ENCODE measurements at regions not wholly inside any gene's neighbourhood (a gene's known extent, or its start where the extent isn't known, plus 50 kb on each side); places are given as distances from the start of the nearest gene placed in this dataset.

DNA sequence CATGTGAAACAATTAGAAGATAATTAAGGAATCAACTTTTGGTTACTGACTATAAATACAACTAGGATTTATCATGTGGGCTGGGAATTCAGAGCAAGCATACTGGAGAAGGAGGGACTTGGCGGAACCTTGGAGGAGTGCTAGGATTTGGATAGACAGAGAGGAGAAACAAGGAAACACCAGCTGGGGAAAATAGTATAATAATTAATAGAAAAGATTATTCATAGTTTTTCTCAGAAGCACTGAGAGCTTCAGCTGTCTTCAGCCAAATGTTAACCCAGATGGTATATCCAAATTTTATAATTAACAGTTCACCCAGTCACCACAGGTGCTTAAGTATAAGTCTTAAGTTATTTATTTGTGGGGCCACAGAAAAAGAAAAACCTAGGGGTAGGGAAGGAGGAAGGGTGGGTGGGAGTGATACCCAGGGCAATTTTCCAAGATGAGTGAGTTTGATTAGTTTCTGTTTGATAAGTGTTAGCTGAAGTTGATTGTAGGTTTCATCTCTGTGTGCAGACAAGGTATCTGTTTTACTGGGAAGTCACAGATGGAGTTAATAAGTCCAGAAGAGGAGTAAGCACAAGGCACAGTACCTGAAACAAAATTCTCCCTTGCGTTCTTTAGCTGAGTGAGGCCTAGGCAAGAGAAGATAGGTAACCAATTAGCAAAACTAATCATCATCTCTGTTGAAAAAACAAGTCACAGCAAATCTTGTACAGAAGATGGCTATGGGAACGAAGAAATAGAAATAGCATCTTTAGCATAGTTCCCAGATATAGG is 175.5 kb downstream of the TFAP2B start:
- H3K9me3 Mint-ChIP-seq (ENCODE audit: insufficient read depth) = no peaks in the 10 kb centered on the region
- H3K27ac ChIP-seq (ENCODE audit: low read length in 2 of 2) = no peak overlapping the region
- no peak overlapping the region for H3K4me3 ChIP-seq (ENCODE audit: control extremely low read depth in 1 of 5, extremely low read depth in 1 of 5, insufficient read depth in 1 of 5, low read depth in 2 of 5, low read length in 4 of 5)
- ChIA-PET CTCF (no interaction called here), POLR2A (no interaction called here)
- no peaks in the 10 kb centered on the region for H4K20me1 ChIP-seq (ENCODE audit: control insufficient read depth, insufficient read depth, low read length, poor library complexity, severe bottlenecking)
- DNase-seq (no peak), ATAC-seq (ENCODE audit: low read depth) (no peak)
- no peak for TF ChIP-seq EZH2 (IDR thresholded peaks at IDR 0.05; ENCODE audit: borderline replicate concordance, insufficient read depth, low read depth, low read length, poor library complexity, severe bottlenecking)
- TF ChIP-seq, protein P1, sequence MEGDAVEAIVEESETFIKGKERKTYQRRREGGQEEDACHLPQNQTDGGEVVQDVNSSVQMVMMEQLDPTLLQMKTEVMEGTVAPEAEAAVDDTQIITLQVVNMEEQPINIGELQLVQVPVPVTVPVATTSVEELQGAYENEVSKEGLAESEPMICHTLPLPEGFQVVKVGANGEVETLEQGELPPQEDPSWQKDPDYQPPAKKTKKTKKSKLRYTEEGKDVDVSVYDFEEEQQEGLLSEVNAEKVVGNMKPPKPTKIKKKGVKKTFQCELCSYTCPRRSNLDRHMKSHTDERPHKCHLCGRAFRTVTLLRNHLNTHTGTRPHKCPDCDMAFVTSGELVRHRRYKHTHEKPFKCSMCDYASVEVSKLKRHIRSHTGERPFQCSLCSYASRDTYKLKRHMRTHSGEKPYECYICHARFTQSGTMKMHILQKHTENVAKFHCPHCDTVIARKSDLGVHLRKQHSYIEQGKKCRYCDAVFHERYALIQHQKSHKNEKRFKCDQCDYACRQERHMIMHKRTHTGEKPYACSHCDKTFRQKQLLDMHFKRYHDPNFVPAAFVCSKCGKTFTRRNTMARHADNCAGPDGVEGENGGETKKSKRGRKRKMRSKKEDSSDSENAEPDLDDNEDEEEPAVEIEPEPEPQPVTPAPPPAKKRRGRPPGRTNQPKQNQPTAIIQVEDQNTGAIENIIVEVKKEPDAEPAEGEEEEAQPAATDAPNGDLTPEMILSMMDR (IDR thresholded peaks at IDR 0.05) = no peak
- no peak overlapping the region for H3K27ac Mint-ChIP-seq
- no peaks in the 10 kb centered on the region for H3K27me3 Mint-ChIP-seq
- intact Hi-C loops (cut with micrococcal nuclease) = no loop called here
- H3K9ac ChIP-seq (ENCODE audit: low read length) = no peak overlapping the region
- H3K36me3 ChIP-seq (replicated peaks in 1 of 2; ENCODE audit: control extremely low read depth in 1 of 2, control insufficient read depth in 1 of 2, extremely low read depth in 1 of 2, insufficient read depth in 2 of 2, low read length in 1 of 2) = no peaks in the 10 kb centered on the region
- H3K4me3 Mint-ChIP-seq = no peak overlapping the region
- H3K79me2 ChIP-seq (ENCODE audit: control insufficient read depth, insufficient read depth, low read length) = no peaks in the 10 kb centered on the region
- WGBS (ENCODE audit: insufficient coverage) = 60% methylated on average over 1 of the region's 3 CpGs
- no peaks in the 10 kb centered on the region for H3K4me1 ChIP-seq (ENCODE audit: control insufficient read depth in 2 of 2, insufficient read depth in 2 of 2, low read length in 2 of 2)
- no peaks in the 10 kb centered on the region for H3K27me3 ChIP-seq (replicated peaks in 1 of 4; ENCODE audit: control extremely low read depth in 1 of 4, control insufficient read depth in 3 of 4, insufficient read depth in 4 of 4, low read length in 3 of 4)
- no peaks in the 10 kb centered on the region for H3K4me1 Mint-ChIP-seq
- H3K9me3 ChIP-seq (ENCODE audit: control extremely low read depth in 1 of 3, control insufficient read depth in 2 of 3, insufficient read depth in 1 of 3, low read length in 2 of 3) = peaks cover 0 to 2% (median 0%) of the 10 kb centered on the region in 3 donors
- H3K4me2 ChIP-seq (replicated peaks; ENCODE audit: low read depth, low read length, poor library complexity, severe bottlenecking) = no peak overlapping the region
- H2AFZ ChIP-seq (ENCODE audit: insufficient read depth, low read depth, low read length, poor library complexity, severe bottlenecking) = no peak overlapping the region

DNA sequence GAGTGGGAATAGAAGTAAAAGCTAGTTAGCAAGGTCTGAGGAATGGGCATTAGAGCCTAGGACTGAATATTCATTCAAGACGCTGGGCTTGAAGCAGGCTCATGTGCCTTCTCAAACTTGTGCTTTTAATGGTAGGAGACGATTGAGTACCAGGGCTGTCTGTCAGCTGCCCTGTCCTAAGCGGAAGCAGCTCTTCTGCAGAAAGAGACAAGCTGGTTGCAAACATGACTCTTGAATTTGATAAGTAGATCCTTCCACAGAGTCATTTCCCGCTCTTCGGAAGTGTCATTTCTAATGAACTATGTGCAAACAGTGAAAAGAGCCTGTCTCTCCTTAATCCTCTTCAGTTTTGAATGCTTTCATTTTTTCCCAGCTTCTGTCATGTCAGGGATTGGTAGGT is 176.4 kb downstream of the TFAP2B start:
- H2AFZ ChIP-seq (ENCODE audit: insufficient read depth, low read depth, low read length, poor library complexity, severe bottlenecking) = no peak overlapping the region
- CTCF ChIA-PET = no interaction called here
- intact Hi-C loops (cut with micrococcal nuclease) = no loop called here
- H3K27ac ChIP-seq (ENCODE audit: low read length in 2 of 2) = no peak overlapping the region
- Mint-ChIP-seq H3K9me3 (ENCODE audit: insufficient read depth) (no peaks in the 10 kb centered on the region), H3K4me1 (no peaks in the 10 kb centered on the region), H3K27me3 (no peaks in the 10 kb centered on the region), H3K4me3 (no peak overlapping the region), H3K27ac (no peak overlapping the region)
- no peaks in the 10 kb centered on the region for H3K4me1 ChIP-seq (ENCODE audit: control insufficient read depth in 2 of 2, insufficient read depth in 2 of 2, low read length in 2 of 2)
- H4K20me1 ChIP-seq (ENCODE audit: control insufficient read depth, insufficient read depth, low read length, poor library complexity, severe bottlenecking) = no peaks in the 10 kb centered on the region
- no peak overlapping the region for H3K9ac ChIP-seq (ENCODE audit: low read length)
- 94% methylated on average over 3 of the region's 5 CpGs for WGBS (ENCODE audit: insufficient coverage)
- no peaks in the 10 kb centered on the region for H3K36me3 ChIP-seq (replicated peaks in 1 of 2; ENCODE audit: control extremely low read depth in 1 of 2, control insufficient read depth in 1 of 2, extremely low read depth in 1 of 2, insufficient read depth in 2 of 2, low read length in 1 of 2)
- ATAC-seq (ENCODE audit: low read depth) = no peak
- no peaks in the 10 kb centered on the region for H3K27me3 ChIP-seq (replicated peaks in 1 of 4; ENCODE audit: control extremely low read depth in 1 of 4, control insufficient read depth in 3 of 4, insufficient read depth in 4 of 4, low read length in 3 of 4)
- TF ChIP-seq, protein P1 (IDR thresholded peaks at IDR 0.05) = no peak
- TF ChIP-seq EZH2 (IDR thresholded peaks at IDR 0.05; ENCODE audit: borderline replicate concordance, insufficient read depth, low read depth, low read length, poor library complexity, severe bottlenecking) = no peak
- H3K79me2 ChIP-seq (ENCODE audit: control insufficient read depth, insufficient read depth, low read length) = no peaks in the 10 kb centered on the region
- POLR2A ChIA-PET = no interaction called here
- no peaks in the 10 kb centered on the region for H3K9me3 ChIP-seq (ENCODE audit: control extremely low read depth in 1 of 3, control insufficient read depth in 2 of 3, insufficient read depth in 1 of 3, low read length in 2 of 3)
- H3K4me2 ChIP-seq (replicated peaks; ENCODE audit: low read depth, low read length, poor library complexity, severe bottlenecking) = no peak overlapping the region
- H3K4me3 ChIP-seq (ENCODE audit: control extremely low read depth in 1 of 5, extremely low read depth in 1 of 5, insufficient read depth in 1 of 5, low read depth in 2 of 5, low read length in 4 of 5) = no peak overlapping the region
- no peak for DNase-seq

All from B cell (primary cell).